Kidney (tissue), 13 donors: ENCODE measurements at regions not wholly inside any gene's neighbourhood (a gene's known extent, or its start where the extent isn't known, plus 50 kb on each side); places are given as distances from the start of the nearest gene placed in this dataset.

ENCODE experiments used
- DNase-seq, 5 donors: peaks; one replicate each; pipeline ENCODE4 v3.0.0-alpha.2; 2013 to 2020
- FAIRE-seq: peaks from 2 replicates; lab custom pipeline; 2012; peaks lifted over from hg19 to GRCh38; lab: Jason Lieb, UNC
- H3K27ac ChIP-seq, 2 donors: one replicate each; pipeline ENCODE4 v1.7.0; 2013; ENCODE audit warnings: low read depth in 2 of 2, low read length in 2 of 2, inconsistent platforms in 1 of 2
- H3K27me3 ChIP-seq: one replicate; pipeline ENCODE4 v1.7.1; 2013; ENCODE audit warnings: low read length, inconsistent platforms; ENCODE audit not compliant: control insufficient read depth, insufficient read depth
- H3K36me3 ChIP-seq, 3 donors: one replicate each; pipeline versions ENCODE4 v1.7.0 to v1.7.1; 2013; ENCODE audit warnings: low read length in 3 of 3, control low read depth in 1 of 3, inconsistent platforms in 1 of 3; ENCODE audit not compliant: insufficient read depth in 3 of 3, control insufficient read depth in 2 of 3
- H3K4me1 ChIP-seq, 3 donors: one replicate each; pipeline versions ENCODE4 v1.7.0 to v1.7.1; 2013; ENCODE audit warnings: low read length in 3 of 3, inconsistent platforms in 1 of 3, low read depth in 1 of 3; ENCODE audit not compliant: control insufficient read depth in 2 of 3, insufficient read depth in 2 of 3
- H3K4me3 ChIP-seq, 3 donors: one replicate each; pipeline versions ENCODE4 v1.7.0 to v1.8.1; 2013; ENCODE audit warnings: low read length in 3 of 3, control low read depth in 1 of 3, inconsistent platforms in 1 of 3
- H3K9ac ChIP-seq, 3 donors: one replicate each; pipeline versions ENCODE4 v1.7.0 to v1.7.1; 2013; ENCODE audit warnings: low read length in 3 of 3, control low read depth in 1 of 3, inconsistent platforms in 1 of 3
- H3K9me3 ChIP-seq, 3 donors: one replicate each; pipeline versions ENCODE4 v1.7.0 to v1.7.1; 2013; ENCODE audit warnings: low read length in 3 of 3, control low read depth in 1 of 3, inconsistent platforms in 1 of 3; ENCODE audit not compliant: control insufficient read depth in 2 of 3, insufficient read depth in 1 of 3
- CTCF ChIP-seq: IDR thresholded peaks from 3 replicates; pipeline ENCODE4 v1.5.1; 2012; ENCODE audit warnings: mild to moderate bottlenecking, moderate library complexity, borderline replicate concordance; ENCODE audit not compliant: insufficient read depth; ENCODE audit errors: extremely low read depth
- intact Hi-C: fragments of 100-400 bp; cut with DNase I; formaldehyde crosslinking; loops from one replicate; pipeline ENCODE4 v1.11.1; 2022
- donor health status: control.
- donor health status: control.
- donor health status: control.
- donor health status: control.
- donor health status: control.
- donor health status: DM: yes; HTN: yes; CAD: no.
- donor health status: Normal renal cell carcinoma (clear cell type).

GRCh38 chr16:13835935-13836730 lies 83.8 kb upstream of the ERCC4 start:
- Histone ChIP-seq H3K4me1 (no peaks in the 10 kb centered on the region), H3K36me3 (no peaks in the 10 kb centered on the region), H3K27me3 (no peaks in the 10 kb centered on the region), H3K4me3 (no peak overlapping the region), H3K9ac (no peak overlapping the region), H3K27ac (no peak overlapping the region), H3K9me3 (no peaks in the 10 kb centered on the region)
- TF ChIP-seq CTCF: no peak
- no peak for FAIRE-seq
- no peak for DNase-seq
- intact Hi-C loops: no loop called here

GRCh38 chr16:13838401-13839190 lies 81.4 kb upstream of the ERCC4 start:
- H3K4me3 ChIP-seq: no peak overlapping the region
- no peaks in the 10 kb centered on the region for H3K4me1 ChIP-seq
- intact Hi-C loops: no loop called here
- no peaks in the 10 kb centered on the region for H3K27me3 ChIP-seq
- H3K9me3 ChIP-seq: no peaks in the 10 kb centered on the region
- H3K27ac ChIP-seq: no peak overlapping the region
- H3K9ac ChIP-seq: no peak overlapping the region
- DNase-seq: no peak
- no peak for FAIRE-seq
- TF ChIP-seq CTCF: no peak
- no peaks in the 10 kb centered on the region for H3K36me3 ChIP-seq

GRCh38 chr16:13839577-13839976 lies 80.4 kb upstream of the ERCC4 start:
- DNase-seq: no peak
- TF ChIP-seq CTCF: no peak
- intact Hi-C loops: no loop called here

More at GRCh38 chr16:13839577-13839976, 80.4 kb upstream of the ERCC4 start:
- H3K27me3 ChIP-seq: no peaks in the 10 kb centered on the region
- no peaks in the 10 kb centered on the region for H3K9me3 ChIP-seq
- H3K36me3 ChIP-seq: no peaks in the 10 kb centered on the region
- H3K27ac ChIP-seq: no peak overlapping the region
- FAIRE-seq: no peak
- no peak overlapping the region for H3K4me3 ChIP-seq
- no peaks in the 10 kb centered on the region for H3K4me1 ChIP-seq
- H3K9ac ChIP-seq: no peak overlapping the region
